Thyroid gland (tissue), 4 donors: ENCODE measurements at regions not wholly inside any gene's neighbourhood (a gene's known extent, or its start where the extent isn't known, plus 50 kb on each side); places are given as distances from the start of the nearest gene placed in this dataset.
"Not testable (repeated sequence)": the region's sequence is repeated elsewhere in the genome, so short reads cannot be mapped to it uniquely, and the experiment has no call there.

ENCODE experiments used
- DNase-seq, 2 donors: peaks; one replicate each; pipeline ENCODE4 v3.0.0-alpha.2; 2019
- H3K27ac ChIP-seq, 3 donors: fragments of 200-600 bp; sonication (generic); 1 replicate in 2 of 3; 2 replicates in 1 of 3; pipeline ENCODE4 v1.5.1; 2016 to 2019; ENCODE audit warnings: mild to moderate bottlenecking in 1 of 3, moderate library complexity in 1 of 3
- H3K27me3 ChIP-seq: fragments of 200-600 bp; sonication (generic); one replicate; pipeline ENCODE4 v1.5.1; 2019
- H3K36me3 ChIP-seq, 2 donors: fragments of 200-600 bp; sonication (generic); one replicate each; pipeline ENCODE4 v1.5.1; 2016 to 2019
- H3K4me1 ChIP-seq, 2 donors: fragments of 200-600 bp; sonication (generic); one replicate each; pipeline ENCODE4 v1.5.1; 2017 to 2019
- H3K4me3 ChIP-seq, 3 donors: fragments of 200-600 bp; sonication (generic); replicated peaks in 1 of 3; 1 replicate in 2 of 3; 2 replicates in 1 of 3; pipeline ENCODE4 v1.5.1; 2016; ENCODE audit warnings: mild to moderate bottlenecking in 1 of 3
- H3K9me3 ChIP-seq: fragments of 200-600 bp; sonication (generic); one replicate; pipeline ENCODE4 v1.5.1; 2017
- CTCF ChIP-seq, 6 experiments: fragments of 200-600 bp in 3 of 6; fragments of 450-650 bp in 3 of 6; sonication (generic) in 3 of 6; IDR thresholded peaks; one replicate each; pipeline ENCODE4 v1.5.1; 2016 to 2019; ENCODE audit warnings: antibody characterized with exemption in 6 of 6, mild to moderate bottlenecking in 2 of 6, inconsistent platforms in 1 of 6, moderate library complexity in 1 of 6
- POLR2A ChIP-seq, 2 donors: fragments of 450-650 bp; IDR thresholded peaks; one replicate each; pipeline ENCODE4 v1.6.1; 2017; ENCODE audit warnings: antibody characterized with exemption in 2 of 2, mild to moderate bottlenecking in 2 of 2, moderate library complexity in 1 of 2
- WGBS, 2 donors: methylation state at CpG; one replicate each; pipeline ENCODE4 v1.1.5; 2017; 5-methylcytosine and 5-hydroxymethylcytosine counted together
- intact Hi-C: fragments of 100-400 bp; cut with DNase I; formaldehyde crosslinking; loops from one replicate; pipeline ENCODE4 v1.15.1; 2023

DNA sequence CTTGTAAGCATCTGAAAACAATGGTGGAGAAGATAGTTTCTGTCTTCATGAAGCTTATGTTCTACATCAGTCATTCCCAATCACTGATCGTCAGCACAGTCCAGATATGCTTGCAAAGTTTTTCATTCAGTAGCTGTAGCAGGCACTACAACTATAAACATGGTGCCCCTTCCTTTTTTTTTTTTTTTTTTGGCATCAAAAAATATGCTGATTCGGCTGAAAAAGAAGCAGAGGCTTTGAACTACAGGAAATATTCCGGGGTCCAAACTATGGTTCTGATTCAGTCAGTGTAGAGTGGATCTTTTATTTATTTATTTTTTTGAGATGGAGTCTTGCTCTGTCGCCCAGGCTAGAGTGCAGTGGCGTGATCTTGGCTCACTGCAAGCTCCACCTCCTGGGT is 414.4 kb downstream of the OLFM4 start:
- intact Hi-C loops, result no loop called here
- 91 to 94% methylated on average over 5 of the region's 5 CpGs for WGBS, 2 donors
- no peaks in the 10 kb centered on the region for H3K36me3 ChIP-seq
- DNase-seq, result no peak
- TF ChIP-seq CTCF (IDR thresholded peaks at IDR 0.05) (no peak), POLR2A (IDR thresholded peaks at IDR 0.05) (no peak)
- no peaks in the 10 kb centered on the region for H3K9me3 ChIP-seq
- no peaks in the 10 kb centered on the region for H3K27me3 ChIP-seq
- H3K4me3 ChIP-seq, result no peak overlapping the region
- no peak overlapping the region for H3K27ac ChIP-seq
- H3K4me1 ChIP-seq, result no peaks in the 10 kb centered on the region

GRCh38 chr13:53445686-53446085 is 417.1 kb downstream of the OLFM4 start:
- no peak overlapping the region for H3K4me3 ChIP-seq
- intact Hi-C loops, result no loop called here
- no peaks in the 10 kb centered on the region for H3K36me3 ChIP-seq
- no peaks in the 10 kb centered on the region for H3K4me1 ChIP-seq
- WGBS, 2 donors, result 75 to 77% methylated on average over 1 of the region's 1 CpG
- H3K27me3 ChIP-seq, result no peaks in the 10 kb centered on the region
- H3K9me3 ChIP-seq, result no peaks in the 10 kb centered on the region
- H3K27ac ChIP-seq, result no peak overlapping the region
- no peak for TF ChIP-seq CTCF (IDR thresholded peaks at IDR 0.05)
- no peak for TF ChIP-seq POLR2A (IDR thresholded peaks at IDR 0.05)
- DNase-seq, result peak; percentile 7 to 17

GRCh38 chr13:53447456-53447855 is 418.8 kb downstream of the OLFM4 start:
- Histone ChIP-seq H3K4me1 (no peaks in the 10 kb centered on the region), H3K27ac (no peak overlapping the region), H3K4me3 (no peak overlapping the region), H3K9me3 (no peaks in the 10 kb centered on the region), H3K36me3 (no peaks in the 10 kb centered on the region), H3K27me3 (no peaks in the 10 kb centered on the region)
- no peak for TF ChIP-seq CTCF (IDR thresholded peaks at IDR 0.05)
- 73 to 74% methylated on average over 4 of the region's 4 CpGs for WGBS, 2 donors
- no peak for DNase-seq
- intact Hi-C loops, result no loop called here

GRCh38 chr13:53447863-53448262 is 419.2 kb downstream of the OLFM4 start:
- peak; percentile 4 to 7 for DNase-seq
- no peak overlapping the region for H3K27ac ChIP-seq
- no peaks in the 10 kb centered on the region for H3K9me3 ChIP-seq
- H3K4me3 ChIP-seq, result no peak overlapping the region
- H3K36me3 ChIP-seq, result no peaks in the 10 kb centered on the region
- H3K4me1 ChIP-seq, result no peaks in the 10 kb centered on the region
- TF ChIP-seq CTCF (IDR thresholded peaks at IDR 0.05) (no peak), POLR2A (IDR thresholded peaks at IDR 0.05) (no peak)
- intact Hi-C loops, result no loop called here
- 19 to 60% methylated on average over 5 of the region's 5 CpGs for WGBS, 2 donors
- H3K27me3 ChIP-seq, result no peaks in the 10 kb centered on the region

GRCh38 chr13:53452263-53452808 is 423.7 kb downstream of the OLFM4 start:
- 95 to 97% methylated on average over 13 to 15 of the region's 29 CpGs for WGBS, 2 donors
- DNase-seq, H3K9me3 ChIP-seq, H3K27ac ChIP-seq, intact Hi-C loops, H3K4me3 ChIP-seq, H3K36me3 ChIP-seq, H3K4me1 ChIP-seq, H3K27me3 ChIP-seq: not testable (repeated sequence)

DNA sequence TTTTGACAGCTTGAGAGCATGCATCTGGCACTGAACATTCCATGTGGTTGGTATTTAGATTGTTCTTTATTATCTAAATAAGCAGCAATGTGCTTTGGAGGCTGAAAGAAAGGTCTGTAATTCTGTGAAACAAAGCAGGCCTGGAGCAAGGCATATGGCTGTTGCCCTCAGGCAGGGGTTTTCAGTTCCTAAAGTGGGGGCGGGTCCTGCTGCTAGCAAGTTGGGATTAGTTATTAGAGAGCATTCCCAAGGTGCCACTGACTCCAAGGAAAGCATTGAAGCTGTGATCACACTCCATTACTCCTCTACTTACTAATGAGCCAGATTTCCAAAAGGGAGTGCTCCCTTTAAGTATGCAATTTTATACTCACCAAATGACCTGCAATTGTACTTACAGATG is 432.2 kb downstream of the OLFM4 start:
- H3K4me3 ChIP-seq, result no peak overlapping the region
- DNase-seq, result no peak
- 64 to 70% methylated on average over 1 of the region's 1 CpG for WGBS, 2 donors
- H3K36me3 ChIP-seq, result no peaks in the 10 kb centered on the region
- H3K27ac ChIP-seq, result no peak overlapping the region
- no peak for TF ChIP-seq POLR2A (IDR thresholded peaks at IDR 0.05)
- no peak for TF ChIP-seq CTCF (IDR thresholded peaks at IDR 0.05)
- H3K4me1 ChIP-seq, result no peaks in the 10 kb centered on the region
- no peaks in the 10 kb centered on the region for H3K9me3 ChIP-seq
- intact Hi-C loops, result no loop called here
- H3K27me3 ChIP-seq, result no peaks in the 10 kb centered on the region
